ENCODE measurements at regions not wholly inside any gene's neighbourhood (a gene's known extent, or its start where the extent isn't known, plus 50 kb on each side); places are given as distances from the start of the nearest gene placed in this dataset.

- Histone ChIP-seq H3K9ac (ENCODE audit: low read depth, low read length) (no peak overlapping the region), H3K9me3 (ENCODE audit: insufficient read depth, low read depth, low read length) (no peaks in the 10 kb centered on the region), H3K4me1 (ENCODE audit: insufficient read depth, low read length) (no peaks in the 10 kb centered on the region), H3K27me3 (ENCODE audit: insufficient read depth, low read length) (no peaks in the 10 kb centered on the region), H3K36me3 (ENCODE audit: insufficient read depth, low read depth, low read length) (no peaks in the 10 kb centered on the region), H3K27ac (ENCODE audit: low read length) (no peak overlapping the region), H3K4me3 (ENCODE audit: low read length) (no peak overlapping the region)
These were observed 155.0 kb downstream of the DAD1 start for GRCh38 chr14:22434030-22434429.

DNA sequence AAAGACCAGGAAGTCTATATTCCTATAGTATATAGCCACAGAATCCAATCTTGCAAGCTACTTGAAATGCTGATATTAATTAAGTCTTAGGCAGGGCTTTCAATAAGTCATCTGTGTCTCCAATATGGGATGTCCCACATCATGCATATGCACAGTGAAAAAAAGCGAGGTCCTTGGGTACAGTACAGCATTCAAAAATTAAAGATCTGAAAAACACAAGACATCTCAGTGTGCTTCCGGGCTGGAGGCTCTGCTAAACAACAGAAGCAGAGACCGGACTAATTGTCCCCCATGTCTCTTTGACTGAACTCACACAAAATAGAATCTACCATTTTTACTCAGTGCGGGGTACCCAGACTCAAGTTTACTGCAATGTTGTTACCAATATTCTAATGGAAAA lies 156.0 kb downstream of the DAD1 start:
- Histone ChIP-seq H3K4me3 (ENCODE audit: low read length) (no peak overlapping the region), H3K9me3 (ENCODE audit: insufficient read depth, low read depth, low read length) (no peaks in the 10 kb centered on the region), H3K9ac (ENCODE audit: low read depth, low read length) (no peak overlapping the region), H3K27ac (ENCODE audit: low read length) (no peak overlapping the region), H3K4me1 (ENCODE audit: insufficient read depth, low read length) (no peaks in the 10 kb centered on the region), H3K36me3 (ENCODE audit: insufficient read depth, low read depth, low read length) (no peaks in the 10 kb centered on the region), H3K27me3 (ENCODE audit: insufficient read depth, low read length) (no peaks in the 10 kb centered on the region)

DNA sequence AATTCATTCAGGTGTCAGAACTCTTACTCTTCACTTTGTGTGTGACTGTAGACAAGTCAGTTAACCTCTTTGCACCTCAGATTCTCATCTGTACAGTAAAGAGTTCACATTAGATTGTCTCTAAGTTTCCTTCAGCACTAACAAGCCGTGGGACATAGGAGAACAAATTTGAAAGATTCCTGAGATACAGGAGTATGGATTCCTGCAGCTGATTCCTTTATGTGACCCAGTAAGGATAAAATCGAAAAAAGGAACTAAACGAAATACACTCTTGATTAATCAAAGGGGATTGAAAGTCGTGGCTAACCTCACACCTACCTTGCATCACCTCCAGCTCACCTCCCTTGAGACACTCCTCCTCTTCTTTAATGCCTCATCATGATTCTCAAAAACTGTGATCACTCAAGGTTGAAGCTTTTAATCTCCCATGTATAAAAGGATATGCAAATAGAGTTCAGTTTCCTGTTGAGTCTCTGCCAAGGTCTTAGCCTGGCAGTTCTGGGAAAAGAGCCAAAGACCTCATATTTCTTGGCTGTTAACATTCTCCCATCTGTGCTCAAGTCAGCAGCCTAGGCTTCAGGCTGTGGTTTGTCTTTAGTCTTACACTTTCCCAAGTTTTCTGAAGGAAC lies 156.6 kb downstream of the DAD1 start:
- Histone ChIP-seq H3K27ac (ENCODE audit: low read length) (no peak overlapping the region), H3K4me1 (ENCODE audit: insufficient read depth, low read length) (0 out of 2 replicates have a peak, but pooled peaks cover 2% of the 10 kb centered on the region)

DNA sequence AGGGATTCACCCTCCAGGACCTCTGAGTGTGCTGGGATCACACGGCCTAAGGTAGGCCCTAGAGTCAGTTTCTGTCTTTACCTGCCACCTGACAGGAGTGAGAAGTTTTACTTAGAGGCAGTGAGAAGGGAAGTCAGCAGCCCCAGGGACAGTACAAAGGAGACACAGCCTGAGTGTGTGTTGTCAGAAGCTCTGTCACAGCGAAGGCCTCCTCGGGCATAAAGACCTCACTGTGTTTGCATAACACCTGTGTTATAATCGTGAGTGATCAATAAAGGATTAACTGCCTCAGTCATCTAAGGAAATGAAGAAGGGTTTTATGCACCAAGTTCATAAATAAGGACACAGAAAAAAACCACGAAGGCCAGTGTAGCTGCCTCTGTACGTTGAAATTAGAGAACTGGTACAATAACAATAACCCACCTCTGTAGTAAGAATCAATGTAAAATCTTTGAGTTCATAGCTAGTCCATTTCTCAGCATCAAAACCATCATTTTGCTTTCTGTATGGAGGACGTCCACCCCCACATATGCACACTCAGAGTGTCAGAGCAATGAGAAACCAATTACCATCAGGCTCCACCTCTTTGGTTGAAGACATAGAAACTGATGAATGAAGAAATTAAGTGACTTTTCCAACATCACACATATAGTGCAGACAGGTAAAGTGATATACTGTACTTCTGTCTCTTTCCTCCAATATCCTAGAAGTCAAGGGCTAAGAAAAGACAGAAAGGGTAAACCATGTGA lies 159.3 kb downstream of the DAD1 start:
- no peak overlapping the region for H3K4me3 ChIP-seq (ENCODE audit: low read length)
- no peaks in the 10 kb centered on the region for H3K9me3 ChIP-seq (ENCODE audit: insufficient read depth, low read depth, low read length)
- no peak overlapping the region for H3K9ac ChIP-seq (ENCODE audit: low read depth, low read length)
- no peak overlapping the region for H3K27ac ChIP-seq (ENCODE audit: low read length)
- H3K27me3 ChIP-seq (ENCODE audit: insufficient read depth, low read length), result no peaks in the 10 kb centered on the region
- H3K4me1 ChIP-seq (ENCODE audit: insufficient read depth, low read length), result 0 out of 2 replicates have a peak, but pooled peaks cover 2% of the 10 kb centered on the region
- no peaks in the 10 kb centered on the region for H3K36me3 ChIP-seq (ENCODE audit: insufficient read depth, low read depth, low read length)

More for the DNA sequence above, 156.6 kb downstream of the DAD1 start:
- Histone ChIP-seq H3K9ac (ENCODE audit: low read depth, low read length) (no peak overlapping the region), H3K9me3 (ENCODE audit: insufficient read depth, low read depth, low read length) (no peaks in the 10 kb centered on the region), H3K4me3 (ENCODE audit: low read length) (no peak overlapping the region), H3K27me3 (ENCODE audit: insufficient read depth, low read length) (no peaks in the 10 kb centered on the region), H3K36me3 (ENCODE audit: insufficient read depth, low read depth, low read length) (no peaks in the 10 kb centered on the region)

- Histone ChIP-seq H3K36me3 (ENCODE audit: insufficient read depth, low read depth, low read length) (no peaks in the 10 kb centered on the region), H3K4me3 (ENCODE audit: low read length) (no peak overlapping the region), H3K27ac (ENCODE audit: low read length) (no peak overlapping the region), H3K27me3 (ENCODE audit: insufficient read depth, low read length) (no peaks in the 10 kb centered on the region), H3K9ac (ENCODE audit: low read depth, low read length) (no peak overlapping the region), H3K4me1 (ENCODE audit: insufficient read depth, low read length) (0 out of 2 replicates have a peak, but pooled peaks cover 2% of the 10 kb centered on the region), H3K9me3 (ENCODE audit: insufficient read depth, low read depth, low read length) (no peaks in the 10 kb centered on the region)
These were observed 160.2 kb downstream of the DAD1 start for GRCh38 chr14:22428700-22429291.

DNA sequence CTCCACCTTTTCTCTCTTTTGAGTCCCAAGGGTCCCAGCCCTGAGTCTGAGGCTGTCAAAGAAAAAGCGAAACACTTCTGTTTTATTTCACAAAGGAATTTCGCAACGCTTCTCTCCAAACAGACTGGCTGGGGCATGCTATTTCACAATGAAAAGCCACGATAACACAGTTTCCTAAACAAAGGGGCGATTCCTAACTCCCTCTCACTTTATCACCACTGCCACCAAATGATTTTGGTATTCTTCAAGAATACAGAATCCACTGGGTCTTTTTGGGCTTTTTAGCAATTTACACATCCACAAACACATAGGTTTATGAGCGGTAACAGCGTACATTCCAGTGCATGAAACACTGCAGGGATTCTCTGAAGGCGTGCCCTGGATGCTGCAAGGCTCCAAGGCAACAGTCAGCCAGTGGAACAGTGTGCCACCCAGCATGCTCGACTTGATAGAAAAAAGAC lies 161.2 kb downstream of the DAD1 start:
- H3K4me3 ChIP-seq (ENCODE audit: low read length), result no peak overlapping the region
- H3K9me3 ChIP-seq (ENCODE audit: insufficient read depth, low read depth, low read length), result no peaks in the 10 kb centered on the region
- H3K4me1 ChIP-seq (ENCODE audit: insufficient read depth, low read length), result 0 out of 2 replicates have a peak, but pooled peaks cover 2% of the 10 kb centered on the region
- no peaks in the 10 kb centered on the region for H3K36me3 ChIP-seq (ENCODE audit: insufficient read depth, low read depth, low read length)
- H3K27ac ChIP-seq (ENCODE audit: low read length), result no peak overlapping the region
- H3K27me3 ChIP-seq (ENCODE audit: insufficient read depth, low read length), result no peaks in the 10 kb centered on the region
- H3K9ac ChIP-seq (ENCODE audit: low read depth, low read length), result no peak overlapping the region

- no peaks in the 10 kb centered on the region for H3K9me3 ChIP-seq (ENCODE audit: insufficient read depth, low read depth, low read length)
- no peak overlapping the region for H3K4me3 ChIP-seq (ENCODE audit: low read length)
- H3K27ac ChIP-seq (ENCODE audit: low read length), result no peak overlapping the region
- no peak overlapping the region for H3K9ac ChIP-seq (ENCODE audit: low read depth, low read length)
- no peaks in the 10 kb centered on the region for H3K36me3 ChIP-seq (ENCODE audit: insufficient read depth, low read depth, low read length)
- 0 out of 2 replicates have a peak, but pooled peaks cover 2% of the 10 kb centered on the region for H3K4me1 ChIP-seq (ENCODE audit: insufficient read depth, low read length)
- H3K27me3 ChIP-seq (ENCODE audit: insufficient read depth, low read length), result no peaks in the 10 kb centered on the region
These were observed 162.3 kb downstream of the DAD1 start for GRCh38 chr14:22426711-22427110.

GRCh38 chr14:22423958-22424357 lies 165.1 kb downstream of the DAD1 start:
- H3K4me1 ChIP-seq (ENCODE audit: insufficient read depth, low read length), result 0 out of 2 replicates have a peak, but pooled peaks cover 4% of the 10 kb centered on the region
- no peak overlapping the region for H3K9ac ChIP-seq (ENCODE audit: low read depth, low read length)
- no peak overlapping the region for H3K27ac ChIP-seq (ENCODE audit: low read length)
- H3K36me3 ChIP-seq (ENCODE audit: insufficient read depth, low read depth, low read length), result no peaks in the 10 kb centered on the region
- H3K4me3 ChIP-seq (ENCODE audit: low read length), result no peak overlapping the region
- no peaks in the 10 kb centered on the region for H3K27me3 ChIP-seq (ENCODE audit: insufficient read depth, low read length)
- H3K9me3 ChIP-seq (ENCODE audit: insufficient read depth, low read depth, low read length), result no peaks in the 10 kb centered on the region

DNA sequence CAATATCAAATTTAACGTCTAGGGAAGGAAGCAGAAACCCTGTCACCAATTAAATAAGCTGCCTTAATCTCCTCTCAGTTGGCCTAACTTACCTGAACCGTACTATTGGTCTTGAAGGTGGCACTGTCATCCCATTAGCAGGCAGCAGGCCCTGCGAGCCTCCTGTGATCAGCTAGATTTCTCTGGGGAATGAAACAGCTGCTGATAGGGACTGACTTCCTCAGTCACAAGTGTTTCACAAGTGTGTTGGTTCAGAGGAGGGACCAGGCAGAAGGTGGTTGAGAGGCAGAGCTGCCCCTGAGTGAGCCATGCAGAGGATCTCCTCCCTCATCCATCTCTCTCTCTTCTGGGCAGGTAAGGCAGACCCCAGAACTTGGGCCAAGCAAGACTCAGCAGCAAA lies 166.8 kb downstream of the DAD1 start:
- 0 out of 2 replicates have a peak, but pooled peaks cover 4% of the 10 kb centered on the region for H3K4me1 ChIP-seq (ENCODE audit: insufficient read depth, low read length)
- H3K4me3 ChIP-seq (ENCODE audit: low read length), result no peak overlapping the region
- H3K27ac ChIP-seq (ENCODE audit: low read length), result no peak overlapping the region
- no peaks in the 10 kb centered on the region for H3K36me3 ChIP-seq (ENCODE audit: insufficient read depth, low read depth, low read length)
- H3K9ac ChIP-seq (ENCODE audit: low read depth, low read length), result no peak overlapping the region
- no peaks in the 10 kb centered on the region for H3K9me3 ChIP-seq (ENCODE audit: insufficient read depth, low read depth, low read length)
- no peaks in the 10 kb centered on the region for H3K27me3 ChIP-seq (ENCODE audit: insufficient read depth, low read length)

DNA sequence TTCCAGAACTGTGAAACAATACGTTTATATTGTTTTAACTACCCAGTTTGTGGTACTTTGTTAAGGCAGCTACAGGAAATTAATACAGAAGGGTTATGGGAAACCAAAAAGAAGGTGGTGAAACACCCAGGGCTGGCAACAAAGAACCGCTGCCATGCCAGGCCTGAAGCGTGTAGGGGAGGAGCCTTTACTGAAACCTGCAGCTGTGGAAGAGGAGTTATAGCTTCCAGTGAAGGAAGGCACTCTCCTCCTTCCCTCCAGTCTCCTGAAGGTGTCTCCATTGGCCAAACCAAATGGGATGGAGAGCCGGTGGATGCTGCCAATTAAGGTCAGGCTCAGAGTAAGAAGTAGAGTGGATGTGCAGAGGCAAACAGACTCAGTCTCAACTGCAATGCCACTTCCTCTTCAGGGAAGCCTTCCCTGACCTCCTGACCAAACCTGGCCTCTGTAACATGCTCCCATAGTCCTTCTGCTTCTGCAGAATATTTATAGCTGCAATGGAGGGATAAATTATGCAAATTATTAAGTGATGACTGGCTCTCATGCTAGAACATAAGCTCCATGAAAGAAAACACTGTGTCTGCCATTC lies 168.3 kb downstream of the DAD1 start:
- no peaks in the 10 kb centered on the region for H3K9me3 ChIP-seq (ENCODE audit: insufficient read depth, low read depth, low read length)
- 0 out of 2 replicates have a peak, but pooled peaks cover 4% of the 10 kb centered on the region for H3K4me1 ChIP-seq (ENCODE audit: insufficient read depth, low read length)
- no peaks in the 10 kb centered on the region for H3K27me3 ChIP-seq (ENCODE audit: insufficient read depth, low read length)
- no peak overlapping the region for H3K27ac ChIP-seq (ENCODE audit: low read length)
- no peak overlapping the region for H3K4me3 ChIP-seq (ENCODE audit: low read length)
- H3K36me3 ChIP-seq (ENCODE audit: insufficient read depth, low read depth, low read length), result no peaks in the 10 kb centered on the region
- no peak overlapping the region for H3K9ac ChIP-seq (ENCODE audit: low read depth, low read length)

DNA sequence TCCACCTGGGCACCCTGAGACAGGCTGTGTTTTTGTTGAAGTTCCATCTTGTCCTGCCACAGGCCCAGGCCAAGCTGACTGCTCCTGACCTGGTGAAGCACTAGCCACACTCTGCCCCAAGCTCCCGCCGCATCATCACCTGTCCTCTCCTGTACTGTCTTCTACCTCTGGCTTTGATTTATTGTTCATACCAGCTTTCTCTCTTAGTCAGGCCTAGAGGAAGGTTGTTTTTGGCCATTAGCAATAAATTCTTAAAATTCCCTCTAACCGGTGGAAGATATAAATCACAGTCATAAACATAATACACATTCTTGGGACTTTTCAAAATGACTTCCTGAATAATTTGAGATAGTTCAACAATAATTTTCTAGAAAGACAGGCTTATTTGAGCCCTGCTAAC lies 169.4 kb downstream of the DAD1 start:
- Histone ChIP-seq H3K4me3 (ENCODE audit: low read length) (no peak overlapping the region), H3K9me3 (ENCODE audit: insufficient read depth, low read depth, low read length) (no peaks in the 10 kb centered on the region), H3K9ac (ENCODE audit: low read depth, low read length) (no peak overlapping the region), H3K36me3 (ENCODE audit: insufficient read depth, low read depth, low read length) (no peaks in the 10 kb centered on the region), H3K4me1 (ENCODE audit: insufficient read depth, low read length) (0 out of 2 replicates have a peak, but pooled peaks cover 4% of the 10 kb centered on the region), H3K27ac (ENCODE audit: low read length) (no peak overlapping the region), H3K27me3 (ENCODE audit: insufficient read depth, low read length) (no peaks in the 10 kb centered on the region)

Data from iPS-20b (cell line).